ENCODE measurements at regions not wholly inside any gene's neighbourhood (a gene's known extent, or its start where the extent isn't known, plus 50 kb on each side); places are given as distances from the start of the nearest gene placed in this dataset.

GRCh38 chr2:53379547-53379946 lies 388.1 kb upstream of the CHAC2 start (continued):
- TF ChIP-seq STAT1 (IDR thresholded peaks at IDR 0.05; ENCODE audit: unreplicated experiment) (no peak), POLR2AphosphoS5 (IDR thresholded peaks at IDR 0.05; ENCODE audit: low read depth) (no peak), REST (IDR thresholded peaks at IDR 0.05; ENCODE audit: unreplicated experiment) (no peak), EZH2phosphoT487 (IDR thresholded peaks at IDR 0.05; ENCODE audit: unreplicated experiment) (no peak), ZNF331 (CRISPR knock-in tag; IDR thresholded peaks at IDR 0.05; ENCODE audit: low read depth) (no peak), CTCF (conservative IDR thresholded peaks at IDR 0.05; ENCODE audit: low read depth in 2 of 2) (no peak), JUNB (IDR thresholded peaks at IDR 0.05; ENCODE audit: unreplicated experiment) (no peak), ZNF114 (CRISPR knock-in tag; IDR thresholded peaks at IDR 0.05) (no peak), EZH2 (IDR thresholded peaks at IDR 0.05; ENCODE audit: low read depth, unreplicated experiment) (no peak), NANOG (IDR thresholded peaks at IDR 0.05; ENCODE audit: borderline replicate concordance) (no peak), CREB1 (CRISPR knock-in tag; IDR thresholded peaks at IDR 0.05; ENCODE audit: low read depth) (no peak)

GRCh38 chr2:53378791-53379190 lies 388.8 kb upstream of the CHAC2 start:
- peaks cover 11% of the 10 kb centered on the region for H3K4me1 ChIP-seq (ENCODE audit: insufficient read depth)
- DNase-seq (ENCODE audit: low spot score) (no peak), ATAC-seq (no peak)
- no peak overlapping the region for H2AFZ ChIP-seq
- no peaks in the 10 kb centered on the region for H4K20me1 ChIP-seq (replicated peaks; ENCODE audit: insufficient read depth)
- no peaks in the 10 kb centered on the region for H3K9me2 ChIP-seq (ENCODE audit: insufficient read depth)
- TF ChIP-seq CREB1 (CRISPR knock-in tag; IDR thresholded peaks at IDR 0.05; ENCODE audit: low read depth) (no peak), ETS1 (IDR thresholded peaks at IDR 0.05) (no peak), ZNF331 (CRISPR knock-in tag; IDR thresholded peaks at IDR 0.05; ENCODE audit: low read depth) (no peak), REST (IDR thresholded peaks at IDR 0.05; ENCODE audit: unreplicated experiment) (no peak), CTCF (conservative IDR thresholded peaks at IDR 0.05; ENCODE audit: low read depth in 2 of 2) (no peak)
- H3K4me1 Mint-ChIP-seq: peaks cover 4% of the 10 kb centered on the region; the same call in 2 of the 3 replicates
- no peak overlapping the region for H3K27ac ChIP-seq (ENCODE audit: low read depth)
- no peaks in the 10 kb centered on the region for H3F3A ChIP-seq (replicated peaks; ENCODE audit: low read depth)
- no peaks in the 10 kb centered on the region for H3K27me3 ChIP-seq (ENCODE audit: insufficient read depth)
- no peak overlapping the region for H3K4me3 ChIP-seq
- peaks cover 7% of the 10 kb centered on the region; the same call in 2 of the 3 replicates for H3K9me3 Mint-ChIP-seq
- no peaks in the 10 kb centered on the region for H3K36me3 ChIP-seq (ENCODE audit: insufficient read depth)
- no peak overlapping the region for H3K4me3 Mint-ChIP-seq
- H3K36me3 Mint-ChIP-seq (ENCODE audit: low read depth): no peaks in the 10 kb centered on the region
- H3K27ac Mint-ChIP-seq: no peak overlapping the region
- no peaks in the 10 kb centered on the region for H3K27me3 Mint-ChIP-seq (ENCODE audit: insufficient read depth, low read depth, poor library complexity)
- no peak overlapping the region for H3K4me2 ChIP-seq
- H3K79me2 ChIP-seq (replicated peaks; ENCODE audit: insufficient read depth): no peaks in the 10 kb centered on the region

All from GM23338 (cell line).